Activated CD8-positive, alpha-beta memory T cell treated with anti-CD3 and anti-CD28 coated beads, Interleukin-2, amount 10 ng/mL, durations not matched to agents 7 days and 5 days (primary cell): ENCODE measurements at regions not wholly inside any gene's neighbourhood (a gene's known extent, or its start where the extent isn't known, plus 50 kb on each side); places are given as distances from the start of the nearest gene placed in this dataset.

Experiments used
- ATAC-seq: fragments of 150-1000 bp; cut with Tn5 transposase; one replicate; pipeline ENCODE4 v1.10.0; 2021; ENCODE audit warnings: moderate library complexity
- CTCF ChIA-PET: fragments of 350-600 bp; sonication (Branson Sonifier 250); formaldehyde crosslinking; loops from one replicate; lab custom pipeline; 2021; ENCODE audit warnings: antibody characterized with exemption; lab: Charles Lee
- DNase-seq: peaks from one replicate; pipeline ENCODE4 v3.0.0-alpha.2; 2020
- H3K27ac Mint-ChIP-seq: one replicate; pipeline ENCODE4 v1.8.0; 2021; ENCODE audit warnings: mild to moderate bottlenecking, mixed read lengths
- H3K27me3 Mint-ChIP-seq: one replicate; pipeline ENCODE4 v1.8.0; 2021; ENCODE audit warnings: mixed read lengths
- H3K36me3 Mint-ChIP-seq: one replicate; pipeline ENCODE4 v1.8.0; 2021; ENCODE audit warnings: mild to moderate bottlenecking, mixed read lengths
- H3K4me1 Mint-ChIP-seq: one replicate; pipeline ENCODE4 v1.8.0; 2021; ENCODE audit warnings: mixed read lengths
- H3K4me3 Mint-ChIP-seq: one replicate; pipeline ENCODE4 v1.8.0; 2021; ENCODE audit warnings: mild to moderate bottlenecking, moderate library complexity, mixed read lengths
- H3K9me3 Mint-ChIP-seq: one replicate; pipeline ENCODE4 v1.8.0; 2022; ENCODE audit warnings: low read depth, mixed read lengths

- H3K36me3 Mint-ChIP-seq: no peaks in the 10 kb centered on the region
- CTCF ChIA-PET: no interaction called here
- no peaks in the 10 kb centered on the region for H3K4me1 Mint-ChIP-seq
- H3K27ac Mint-ChIP-seq: no peak overlapping the region
- no peaks in the 10 kb centered on the region for H3K27me3 Mint-ChIP-seq
- H3K4me3 Mint-ChIP-seq: no peak overlapping the region
- no peaks in the 10 kb centered on the region for H3K9me3 Mint-ChIP-seq
- ATAC-seq (no peak), DNase-seq (no peak)
These were observed 119.3 kb upstream of the TOM1L1 start for GRCh38 chr17:54781389-54781788.

- Mint-ChIP-seq H3K27ac (no peak overlapping the region), H3K36me3 (no peaks in the 10 kb centered on the region), H3K4me3 (no peak overlapping the region), H3K27me3 (no peaks in the 10 kb centered on the region), H3K9me3 (no peaks in the 10 kb centered on the region), H3K4me1 (no peaks in the 10 kb centered on the region)
- ATAC-seq (no peak), DNase-seq (no peak)
- CTCF ChIA-PET: no interaction called here
These were observed 116.3 kb upstream of the TOM1L1 start for GRCh38 chr17:54784305-54784704.

- no peaks in the 10 kb centered on the region for H3K9me3 Mint-ChIP-seq
- no peaks in the 10 kb centered on the region for H3K4me1 Mint-ChIP-seq
These were observed 114.9 kb upstream of the TOM1L1 start for GRCh38 chr17:54785643-54786268.

GRCh38 chr17:54789101-54789880 is 111.4 kb upstream of the TOM1L1 start:
- H3K4me3 Mint-ChIP-seq: no peak overlapping the region
- no peaks in the 10 kb centered on the region for H3K9me3 Mint-ChIP-seq
- no peak overlapping the region for H3K27ac Mint-ChIP-seq
- CTCF ChIA-PET: no interaction called here
- ATAC-seq (no peak), DNase-seq (no peak)
- H3K36me3 Mint-ChIP-seq: no peaks in the 10 kb centered on the region
- no peaks in the 10 kb centered on the region for H3K4me1 Mint-ChIP-seq
- H3K27me3 Mint-ChIP-seq: no peaks in the 10 kb centered on the region

More at GRCh38 chr17:54785643-54786268, 114.9 kb upstream of the TOM1L1 start:
- Mint-ChIP-seq H3K36me3 (no peaks in the 10 kb centered on the region), H3K27ac (no peak overlapping the region), H3K4me3 (no peak overlapping the region), H3K27me3 (no peaks in the 10 kb centered on the region)
- no peak for DNase-seq
- CTCF ChIA-PET: no interaction called here
- ATAC-seq: no peak

- Mint-ChIP-seq H3K27me3 (no peaks in the 10 kb centered on the region), H3K4me1 (no peaks in the 10 kb centered on the region), H3K27ac (no peak overlapping the region), H3K36me3 (no peaks in the 10 kb centered on the region), H3K9me3 (no peaks in the 10 kb centered on the region), H3K4me3 (no peak overlapping the region)
- CTCF ChIA-PET: no interaction called here
- ATAC-seq: no peak
- DNase-seq: no peak
These were observed 107.4 kb upstream of the TOM1L1 start for GRCh38 chr17:54793271-54793670.

- no peak overlapping the region for H3K4me3 Mint-ChIP-seq
- no peaks in the 10 kb centered on the region for H3K36me3 Mint-ChIP-seq
- CTCF ChIA-PET: no interaction called here
- ATAC-seq (no peak), DNase-seq (no peak)
- H3K27me3 Mint-ChIP-seq: no peaks in the 10 kb centered on the region
- H3K27ac Mint-ChIP-seq: no peak overlapping the region
- no peaks in the 10 kb centered on the region for H3K9me3 Mint-ChIP-seq
- no peaks in the 10 kb centered on the region for H3K4me1 Mint-ChIP-seq
These were observed 105.6 kb upstream of the TOM1L1 start for GRCh38 chr17:54795046-54795445.

GRCh38 chr17:54807331-54807730 is 93.3 kb upstream of the TOM1L1 start:
- DNase-seq (no peak), ATAC-seq (no peak)
- no peak overlapping the region for H3K27ac Mint-ChIP-seq
- no peak overlapping the region for H3K4me3 Mint-ChIP-seq
- H3K27me3 Mint-ChIP-seq: no peaks in the 10 kb centered on the region
- CTCF ChIA-PET: no interaction called here
- no peaks in the 10 kb centered on the region for H3K4me1 Mint-ChIP-seq
- no peaks in the 10 kb centered on the region for H3K36me3 Mint-ChIP-seq
- no peaks in the 10 kb centered on the region for H3K9me3 Mint-ChIP-seq

- H3K9me3 Mint-ChIP-seq: no peaks in the 10 kb centered on the region
- no peak for ATAC-seq
These were observed 86.8 kb upstream of the TOM1L1 start for GRCh38 chr17:54813896-54814295.

GRCh38 chr17:54814371-54814770 is 86.3 kb upstream of the TOM1L1 start:
- no peak for DNase-seq
- no peak for ATAC-seq
- Mint-ChIP-seq H3K4me1 (no peaks in the 10 kb centered on the region), H3K27ac (no peak overlapping the region), H3K9me3 (no peaks in the 10 kb centered on the region), H3K36me3 (no peaks in the 10 kb centered on the region), H3K4me3 (no peak overlapping the region), H3K27me3 (peaks cover 2% of the 10 kb centered on the region)
- CTCF ChIA-PET: no interaction called here

More at GRCh38 chr17:54813896-54814295, 86.8 kb upstream of the TOM1L1 start:
- Mint-ChIP-seq H3K4me3 (no peak overlapping the region), H3K4me1 (no peaks in the 10 kb centered on the region), H3K36me3 (no peaks in the 10 kb centered on the region), H3K27ac (no peak overlapping the region), H3K27me3 (peaks cover 2% of the 10 kb centered on the region)
- CTCF ChIA-PET: no interaction called here
- no peak for DNase-seq

- ATAC-seq: no peak
- Mint-ChIP-seq H3K27ac (no peak overlapping the region), H3K36me3 (no peaks in the 10 kb centered on the region), H3K4me3 (no peak overlapping the region), H3K27me3 (no peaks in the 10 kb centered on the region), H3K9me3 (no peaks in the 10 kb centered on the region), H3K4me1 (no peaks in the 10 kb centered on the region)
- CTCF ChIA-PET: no interaction called here
- no peak for DNase-seq
These were observed 66.6 kb upstream of the TOM1L1 start for GRCh38 chr17:54834086-54834485.

GRCh38 chr17:54835015-54835414 is 65.6 kb upstream of the TOM1L1 start:
- no peak for DNase-seq
- Mint-ChIP-seq H3K4me3 (no peak overlapping the region), H3K27me3 (no peaks in the 10 kb centered on the region), H3K36me3 (no peaks in the 10 kb centered on the region), H3K27ac (no peak overlapping the region), H3K9me3 (no peaks in the 10 kb centered on the region), H3K4me1 (no peaks in the 10 kb centered on the region)
- CTCF ChIA-PET: no interaction called here
- ATAC-seq: no peak

- Mint-ChIP-seq H3K27me3 (no peaks in the 10 kb centered on the region), H3K4me1 (no peaks in the 10 kb centered on the region), H3K4me3 (no peak overlapping the region), H3K9me3 (no peaks in the 10 kb centered on the region), H3K36me3 (no peaks in the 10 kb centered on the region), H3K27ac (no peak overlapping the region)
- DNase-seq (no peak), ATAC-seq (no peak)
- CTCF ChIA-PET: no interaction called here
These were observed 63.8 kb upstream of the TOM1L1 start for GRCh38 chr17:54836723-54837462.

- no peaks in the 10 kb centered on the region for H3K9me3 Mint-ChIP-seq
- no peak for DNase-seq
- CTCF ChIA-PET: no interaction called here
- H3K27ac Mint-ChIP-seq: no peak overlapping the region
- no peaks in the 10 kb centered on the region for H3K4me1 Mint-ChIP-seq
- H3K36me3 Mint-ChIP-seq: no peaks in the 10 kb centered on the region
- no peak overlapping the region for H3K4me3 Mint-ChIP-seq
- H3K27me3 Mint-ChIP-seq: no peaks in the 10 kb centered on the region
- no peak for ATAC-seq
These were observed 61.8 kb upstream of the TOM1L1 start for GRCh38 chr17:54838651-54839421.
